CD14-positive monocyte (primary cell): ENCODE measurements at regions not wholly inside any gene's neighbourhood (a gene's known extent, or its start where the extent isn't known, plus 50 kb on each side); places are given as distances from the start of the nearest gene placed in this dataset.
"Not testable (repeated sequence)": the region's sequence is repeated elsewhere in the genome, so short reads cannot be mapped to it uniquely, and the experiment has no call there.

Experiments
- DNase-seq, 3 donors: peaks; one replicate each; pipeline ENCODE4 v3.0.0-alpha.2; 2011 to 2022
- H2AFZ ChIP-seq: 2 replicates; pipeline ENCODE4 v1.6.0; 2012; ENCODE audit warnings: mild to moderate bottlenecking, low read depth, low read length, inconsistent platforms; ENCODE audit not compliant: insufficient read depth, poor library complexity, severe bottlenecking
- H3K27ac ChIP-seq, 2 donors: 1 replicate in 1 of 2; 2 replicates in 1 of 2; pipeline ENCODE4 v1.5.1; 2012 to 2013; ENCODE audit warnings: low read length in 2 of 2, control low read depth in 1 of 2, inconsistent platforms in 1 of 2, low read depth in 1 of 2, mild to moderate bottlenecking in 1 of 2
- H3K27me3 ChIP-seq, 2 donors: one replicate each; pipeline versions ENCODE4 v1.6.0 to v1.6.1; 2011 to 2013; ENCODE audit warnings: low read length in 2 of 2; ENCODE audit not compliant: control insufficient read depth in 2 of 2, insufficient read depth in 2 of 2
- H3K36me3 ChIP-seq, 2 donors: replicated peaks in 1 of 2; 1 replicate in 1 of 2; 2 replicates in 1 of 2; pipeline versions ENCODE4 v1.5.1 to v1.6.1; 2012 to 2013; ENCODE audit warnings: low read length in 2 of 2, control low read depth in 1 of 2, inconsistent platforms in 1 of 2, mild to moderate bottlenecking in 1 of 2; ENCODE audit not compliant: insufficient read depth in 2 of 2, control insufficient read depth in 1 of 2
- H3K4me1 ChIP-seq, 2 donors: 1 replicate in 1 of 2; 2 replicates in 1 of 2; pipeline versions ENCODE4 v1.5.1 to v1.6.1; 2012 to 2013; ENCODE audit warnings: low read length in 2 of 2, control low read depth in 1 of 2, inconsistent platforms in 1 of 2, mild to moderate bottlenecking in 1 of 2, moderate library complexity in 1 of 2; ENCODE audit not compliant: insufficient read depth in 2 of 2, control insufficient read depth in 1 of 2
- H3K4me2 ChIP-seq: replicated peaks from 2 replicates; pipeline ENCODE3; 2012; ENCODE audit warnings: low read length, moderate library complexity, mild to moderate bottlenecking; ENCODE audit not compliant: poor library complexity, severe bottlenecking; ENCODE audit errors: extremely low read depth
- H3K4me3 ChIP-seq, 3 experiments: fragments of 200-600 bp in 1 of 3; sonication (generic) in 1 of 3; replicated peaks in 1 of 3; 1 replicate in 2 of 3; 2 replicates in 1 of 3; pipeline ENCODE4 v1.5.1; 2011 to 2013; ENCODE audit warnings: low read length in 3 of 3, mild to moderate bottlenecking in 3 of 3, control low read depth in 2 of 3, low read depth in 2 of 3, inconsistent platforms in 1 of 3, moderate library complexity in 1 of 3
- H3K79me2 ChIP-seq: 2 replicates; pipeline ENCODE4 v1.6.0; 2012; ENCODE audit warnings: mild to moderate bottlenecking, control low read depth, inconsistent platforms, low read length, moderate library complexity; ENCODE audit not compliant: insufficient read depth
- H3K9ac ChIP-seq: 2 replicates; pipeline ENCODE4 v1.6.0; 2017; ENCODE audit warnings: low read length, mild to moderate bottlenecking; ENCODE audit not compliant: insufficient read depth, poor library complexity, severe bottlenecking
- H3K9me3 ChIP-seq, 2 donors: replicated peaks in 1 of 2; 1 replicate in 1 of 2; 2 replicates in 1 of 2; pipeline versions ENCODE4 v1.5.1 to v1.6.1; 2012 to 2013; ENCODE audit warnings: low read length in 2 of 2, control low read depth in 1 of 2; ENCODE audit not compliant: control insufficient read depth in 1 of 2, insufficient read depth in 1 of 2
- H4K20me1 ChIP-seq: 2 replicates; pipeline ENCODE4 v1.6.0; 2012; ENCODE audit warnings: mild to moderate bottlenecking, low read length, control low read depth, moderate library complexity; ENCODE audit not compliant: insufficient read depth
- H3K27ac Mint-ChIP-seq, 7 donors: one replicate each; pipeline ENCODE4 v1.8.0; 2020; ENCODE audit warnings: mild to moderate bottlenecking in 7 of 7, mixed read lengths in 7 of 7, moderate library complexity in 6 of 7, inconsistent platforms in 2 of 7
- H3K27me3 Mint-ChIP-seq, 3 donors: one replicate each; pipeline ENCODE4 v1.8.0; 2021 to 2022; ENCODE audit warnings: low read depth in 3 of 3, mild to moderate bottlenecking in 3 of 3, mixed read lengths in 3 of 3, moderate library complexity in 3 of 3, inconsistent platforms in 1 of 3
- H3K36me3 Mint-ChIP-seq, 2 donors: one replicate each; pipeline ENCODE4 v1.8.0; 2020; ENCODE audit warnings: mixed read lengths in 2 of 2, inconsistent platforms in 1 of 2, mild to moderate bottlenecking in 1 of 2
- H3K4me1 Mint-ChIP-seq: one replicate; pipeline ENCODE4 v1.8.0; 2020; ENCODE audit warnings: mild to moderate bottlenecking, mixed read lengths
- H3K4me3 Mint-ChIP-seq, 2 donors: one replicate each; pipeline ENCODE4 v1.8.0; 2020; ENCODE audit warnings: mild to moderate bottlenecking in 2 of 2, mixed read lengths in 2 of 2, moderate library complexity in 1 of 2
- H3K9me3 Mint-ChIP-seq, 7 donors: one replicate each; pipeline ENCODE4 v1.8.0; 2020 to 2022; ENCODE audit warnings: mixed read lengths in 7 of 7, mild to moderate bottlenecking in 6 of 7, moderate library complexity in 6 of 7, inconsistent platforms in 2 of 7
- CTCF ChIP-seq: fragments of 200-600 bp; IDR thresholded peaks from one replicate; pipeline ENCODE4 v1.8.0; 2022; ENCODE audit warnings: antibody characterized with exemption, mild to moderate bottlenecking
- WGBS: methylation state at CpG from one replicate; pipeline ENCODE4 v1.1.5; 2013; ENCODE audit warnings: missing lambda C conversion rate; ENCODE audit not compliant: insufficient coverage; 5-methylcytosine and 5-hydroxymethylcytosine counted together
- intact Hi-C, 2 donors: fragments of 100-400 bp; cut with micrococcal nuclease; formaldehyde crosslinking; loops; one replicate each; pipeline versions ENCODE4 v1.15.0 to v1.15.1; 2023

GRCh38 chr7:119905495-119905894 lies 367.5 kb upstream of the KCND2 start:
- no peak for TF ChIP-seq CTCF
- H3K27me3 Mint-ChIP-seq = peaks cover 0 to 5% (median 0%) of the 10 kb centered on the region in 3 donors
- no CpG with 5 or more reads among the region's 4 CpGs for WGBS

GRCh38 chr7:119908948-119909347 lies 364.0 kb upstream of the KCND2 start:
- Mint-ChIP-seq H3K4me1 (no peaks in the 10 kb centered on the region), H3K36me3 (no peaks in the 10 kb centered on the region), H3K27ac (no peak overlapping the region), H3K4me3 (no peak overlapping the region), H3K27me3 (peaks cover 0 to 5% (median 2%) of the 10 kb centered on the region in 3 donors), H3K9me3 (peaks cover 0 to 21% (median 4%) of the 10 kb centered on the region in 7 donors)
- Histone ChIP-seq H3K4me1 (no peaks in the 10 kb centered on the region), H3K27ac (no peak overlapping the region), H3K9ac (no peak overlapping the region), H2AFZ (no peak overlapping the region), H3K4me3 (no peak overlapping the region), H3K27me3 (no peaks in the 10 kb centered on the region), H3K79me2 (no peaks in the 10 kb centered on the region), H3K9me3 (peaks cover 7 to 8% of the 10 kb centered on the region in 2 donors), H3K4me2 (no peak overlapping the region), H4K20me1 (no peaks in the 10 kb centered on the region), H3K36me3 (no peaks in the 10 kb centered on the region)
- no CpG with 5 or more reads among the region's 4 CpGs for WGBS
- no peak for TF ChIP-seq CTCF
- no peak for DNase-seq
- intact Hi-C loops = no loop called here

More at GRCh38 chr7:119905495-119905894, 367.5 kb upstream of the KCND2 start:
- Histone ChIP-seq H3K79me2 (no peaks in the 10 kb centered on the region), H3K27me3 (no peaks in the 10 kb centered on the region), H4K20me1 (no peaks in the 10 kb centered on the region), H3K9ac (no peak overlapping the region), H3K9me3 (peaks cover 8% of the 10 kb centered on the region in 2 donors), H3K4me1 (no peaks in the 10 kb centered on the region), H3K4me2 (no peak overlapping the region), H2AFZ (no peak overlapping the region), H3K4me3 (no peak overlapping the region), H3K36me3 (no peaks in the 10 kb centered on the region), H3K27ac (no peak overlapping the region)
- no peak for DNase-seq
- H3K4me1 Mint-ChIP-seq = no peaks in the 10 kb centered on the region
- no peak overlapping the region for H3K4me3 Mint-ChIP-seq
- intact Hi-C loops = no loop called here
- H3K27ac Mint-ChIP-seq = no peak overlapping the region
- no peaks in the 10 kb centered on the region for H3K36me3 Mint-ChIP-seq
- peaks cover 0 to 15% (median 2%) of the 10 kb centered on the region in 7 donors for H3K9me3 Mint-ChIP-seq

GRCh38 chr7:119914119-119914518 lies 358.9 kb upstream of the KCND2 start:
- H3K27me3 Mint-ChIP-seq, H3K27ac ChIP-seq, H3K9ac ChIP-seq, H4K20me1 ChIP-seq, H3K27ac Mint-ChIP-seq, H3K4me1 Mint-ChIP-seq, H3K36me3 ChIP-seq, intact Hi-C loops, H3K79me2 ChIP-seq, H2AFZ ChIP-seq, H3K9me3 Mint-ChIP-seq, H3K4me1 ChIP-seq, H3K4me3 Mint-ChIP-seq, DNase-seq, H3K27me3 ChIP-seq, H3K9me3 ChIP-seq, H3K4me3 ChIP-seq, H3K4me2 ChIP-seq, H3K36me3 Mint-ChIP-seq: not testable (repeated sequence)
